K562 (cell line): ENCODE measurements at regions not wholly inside any gene's neighbourhood (a gene's known extent, or its start where the extent isn't known, plus 50 kb on each side); places are given as distances from the start of the nearest gene placed in this dataset.

Source experiments
- ATAC-seq: fragments of 200-7000 bp; cut with Tn5 transposase; 3 replicates; pipeline ENCODE4 v1.9.1; 2020; ENCODE audit warnings: moderate library complexity
- BruUV-seq: library from RNA; stranded (reverse); fragments of 400-500 nt; replicated peaks from 2 replicates; lab custom pipeline; 2021; lab: Mats Ljungman, UMichigan
- CTCF ChIA-PET: fragments of 300-600 bp; formaldehyde crosslinking; extraction: SDS; loops from one replicate; lab custom pipeline; 2021; ENCODE audit warnings: low intra/inter-chr PET ratio; lab: Yijun Ruan, JAX
- POLR2A ChIA-PET: fragments of 300-600, 350-650 bp; sonication (Branson Sonifier 250); formaldehyde crosslinking; extraction: SDS; loops from one replicate; lab custom pipeline; 2021; ENCODE audit warnings: antibody characterized with exemption, inconsistent platforms; lab: Yijun Ruan, JAX
- DNase-seq, 4 experiments: peaks; one replicate each; pipeline versions ENCODE4 v3.0.0 to v3.0.0-alpha.2; 2011 to 2018; ENCODE audit warnings: low spot score in 3 of 4, mixed read lengths in 3 of 4; ENCODE audit errors: extremely low read depth in 1 of 4
- FAIRE-seq: peaks from 2 replicates; lab custom pipeline; 2011; peaks lifted over from hg19 to GRCh38; lab: Jason Lieb, UNC
- H2AFZ ChIP-seq: 2 replicates; pipeline ENCODE4 v1.6.0; 2011; ENCODE audit warnings: low read depth, low read length, control low read depth, inconsistent platforms
- H3K27ac ChIP-seq: fragments of 200-600 bp; 3 replicates; pipeline ENCODE4 v1.8.0; 2011; ENCODE audit warnings: low read depth, mild to moderate bottlenecking, control low read depth, inconsistent platforms, low read length, moderate library complexity, mixed read lengths; ENCODE audit errors: extremely low read depth
- H3K27me3 ChIP-seq, 2 experiments: fragments of 300-600 bp in 1 of 2; 2 replicates in 1 of 2; 3 replicates in 1 of 2; pipeline versions ENCODE4 v1.6.0 to v1.8.0; 2011; ENCODE audit warnings: inconsistent platforms in 2 of 2, low read length in 2 of 2, mild to moderate bottlenecking in 1 of 2, mixed read lengths in 1 of 2, moderate library complexity in 1 of 2; ENCODE audit not compliant: control insufficient read depth in 2 of 2, insufficient read depth in 2 of 2
- H3K36me3 ChIP-seq: fragments of 300-600 bp; 3 replicates; pipeline ENCODE4 v1.8.0; 2011; ENCODE audit warnings: mild to moderate bottlenecking, low read length, inconsistent platforms; ENCODE audit not compliant: control insufficient read depth, insufficient read depth
- H3K4me1 ChIP-seq, 2 experiments: fragments of 200-600 bp in 1 of 2; replicated peaks in 1 of 2; 2 replicates in 1 of 2; 3 replicates in 1 of 2; pipeline versions ENCODE4 v1.5.1 to v1.8.0; 2011; ENCODE audit warnings: inconsistent platforms in 2 of 2, low read length in 2 of 2, mild to moderate bottlenecking in 1 of 2, mixed read lengths in 1 of 2, moderate library complexity in 1 of 2; ENCODE audit not compliant: control insufficient read depth in 2 of 2, insufficient read depth in 2 of 2
- H3K4me2 ChIP-seq: 2 replicates; pipeline ENCODE4 v1.6.1; 2011; ENCODE audit warnings: low read length, control low read depth, inconsistent platforms, mixed read lengths; ENCODE audit not compliant: insufficient read depth
- H3K4me3 ChIP-seq: fragments of 200-600 bp; sonication (generic), shearing (Covaris generic); 2 replicates; pipeline ENCODE4 v1.5.1; 2016; ENCODE audit warnings: control low read depth, inconsistent platforms
- H3K79me2 ChIP-seq: fragments of 200-600 bp; 3 replicates; pipeline ENCODE4 v1.8.0; 2011; ENCODE audit warnings: low read length, inconsistent platforms; ENCODE audit not compliant: control insufficient read depth, insufficient read depth
- H3K9ac ChIP-seq, 2 experiments: 2 replicates each; pipeline versions ENCODE4 v1.6.0 to v1.6.1; 2011; ENCODE audit warnings: low read depth in 2 of 2, low read length in 2 of 2, control low read depth in 1 of 2, inconsistent platforms in 1 of 2, mild to moderate bottlenecking in 1 of 2, mixed read lengths in 1 of 2; ENCODE audit not compliant: insufficient read depth in 1 of 2
- H3K9me1 ChIP-seq: one replicate; pipeline ENCODE4 v1.6.0; 2011; ENCODE audit warnings: inconsistent platforms, mild to moderate bottlenecking, low read length, moderate library complexity; ENCODE audit not compliant: control insufficient read depth, insufficient read depth
- H3K9me3 ChIP-seq: replicated peaks from 2 replicates; pipeline ENCODE4 v1.5.1; 2011; ENCODE audit warnings: low read depth, low read length, inconsistent platforms; ENCODE audit not compliant: control insufficient read depth, insufficient read depth
- H4K20me1 ChIP-seq: replicated peaks from 2 replicates; pipeline ENCODE4 v1.6.1; 2011; ENCODE audit warnings: low read length, inconsistent platforms, mixed read lengths; ENCODE audit not compliant: control insufficient read depth, insufficient read depth
- BDP1 ChIP-seq: IDR thresholded peaks from 3 replicates; pipeline ENCODE4 v1.6.1; 2011; ENCODE audit not compliant: insufficient read length, insufficient read depth
- HNRNPK ChIP-seq: fragments of 200-400 bp; formaldehyde crosslinking; IDR thresholded peaks from one replicate; pipeline ENCODE4 v1.6.1; 2018; ENCODE audit warnings: mild to moderate bottlenecking, low read depth, low read length; ENCODE audit not compliant: poor library complexity, severe bottlenecking
- IRF2 ChIP-seq: sonication (generic); formaldehyde crosslinking; IDR thresholded peaks from 2 replicates; pipeline ENCODE4 v1.8.1; 2022; ENCODE audit warnings: mild to moderate bottlenecking, missing genetic modification reagents
- MAFF ChIP-seq: IDR thresholded peaks from 2 replicates; pipeline ENCODE4 v1.6.1; 2012; ENCODE audit warnings: low read length, improper control_type of control experiment
- NBN ChIP-seq: fragments of 450-650 bp; IDR thresholded peaks from 2 replicates; pipeline ENCODE4 v1.6.1; 2016; ENCODE audit warnings: low read depth, mild to moderate bottlenecking
- PHF21A ChIP-seq: fragments of 450-650 bp; IDR thresholded peaks from 2 replicates; pipeline ENCODE4 v1.6.1; 2017; ENCODE audit warnings: low read depth, borderline replicate concordance
- SIX5 ChIP-seq, 2 experiments: IDR thresholded peaks; 2 replicates each; pipeline ENCODE4 v1.6.1; 2011; ENCODE audit warnings: low read length in 2 of 2, borderline replicate concordance in 1 of 2, low read depth in 1 of 2, mild to moderate bottlenecking in 1 of 2, moderate library complexity in 1 of 2; ENCODE audit not compliant: insufficient read depth in 1 of 2
- ZNF282 ChIP-seq: sonication (generic); formaldehyde crosslinking; IDR thresholded peaks from 2 replicates; pipeline ENCODE4 v1.8.1; 2023; ENCODE audit warnings: missing genetic modification reagents
- ZSCAN29 ChIP-seq: fragments of 450-650 bp; IDR thresholded peaks from 2 replicates; pipeline ENCODE4 v1.6.1; 2017
- in situ Hi-C: fragments of 300-500 bp; cut with MboI; formaldehyde crosslinking; loops from 4 replicates; pipeline ENCODE4 v1.15.0; 2018; ENCODE audit warnings: inconsistent platforms, mixed read lengths
- intact Hi-C: fragments of 100-400 bp; cut with micrococcal nuclease; formaldehyde crosslinking; loops from 2 replicates; pipeline ENCODE4 v1.14.2; 2022
- TF ChIP-seq, protein P1 (sequence below): IDR thresholded peaks from 2 replicates; pipeline ENCODE4 v1.6.1; 2016; ENCODE audit warnings: missing genetic modification characterization, missing compliant biosample characterization
- TF ChIP-seq, protein P2 (sequence below): fragments of 450-650 bp; conservative IDR thresholded peaks from 2 replicates; pipeline ENCODE4 v1.6.1; 2016; ENCODE audit warnings: missing genetic modification characterization, low read depth, mild to moderate bottlenecking, missing compliant biosample characterization, moderate library complexity

DNA sequence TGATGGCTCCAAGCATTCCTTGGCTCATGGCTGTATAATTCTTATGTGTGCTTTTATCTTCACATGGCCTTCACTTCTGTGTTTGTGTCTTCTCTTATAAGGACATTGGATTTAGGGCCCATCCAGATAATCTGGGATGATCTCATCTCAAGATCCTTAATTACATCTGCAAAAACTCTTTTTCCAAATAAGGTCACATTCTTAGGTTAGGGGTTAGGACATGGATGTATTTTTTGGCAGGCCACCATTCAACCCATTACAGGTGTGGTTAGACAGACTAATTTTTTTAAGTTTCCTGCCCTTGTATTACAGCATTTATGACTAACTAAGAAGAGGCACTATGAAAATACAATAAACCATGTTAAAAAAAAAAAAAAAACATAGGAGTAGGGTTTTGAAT lies 254.0 kb downstream of the TPBG start:
- no peak overlapping the region for H3K27ac ChIP-seq
- no peaks in the 10 kb centered on the region for H3K27me3 ChIP-seq
- H4K20me1 ChIP-seq: no peaks in the 10 kb centered on the region
- no peaks in the 10 kb centered on the region for H3K79me2 ChIP-seq
- H3K9me3 ChIP-seq: no peaks in the 10 kb centered on the region
- TF ChIP-seq BDP1 (no peak), MAFF (no peak), ZSCAN29 (no peak), IRF2 (CRISPR knock-in tag) (no peak), NBN (no peak), PHF21A (no peak), HNRNPK (no peak), ZNF282 (CRISPR knock-in tag) (no peak), SIX5 (IDR thresholded peaks at IDR 0.05; ENCODE audit: borderline replicate concordance in 1 of 2, insufficient read depth in 1 of 2, low read depth in 1 of 2, low read length in 2 of 2) (no peak)
- TF ChIP-seq, protein P1, sequence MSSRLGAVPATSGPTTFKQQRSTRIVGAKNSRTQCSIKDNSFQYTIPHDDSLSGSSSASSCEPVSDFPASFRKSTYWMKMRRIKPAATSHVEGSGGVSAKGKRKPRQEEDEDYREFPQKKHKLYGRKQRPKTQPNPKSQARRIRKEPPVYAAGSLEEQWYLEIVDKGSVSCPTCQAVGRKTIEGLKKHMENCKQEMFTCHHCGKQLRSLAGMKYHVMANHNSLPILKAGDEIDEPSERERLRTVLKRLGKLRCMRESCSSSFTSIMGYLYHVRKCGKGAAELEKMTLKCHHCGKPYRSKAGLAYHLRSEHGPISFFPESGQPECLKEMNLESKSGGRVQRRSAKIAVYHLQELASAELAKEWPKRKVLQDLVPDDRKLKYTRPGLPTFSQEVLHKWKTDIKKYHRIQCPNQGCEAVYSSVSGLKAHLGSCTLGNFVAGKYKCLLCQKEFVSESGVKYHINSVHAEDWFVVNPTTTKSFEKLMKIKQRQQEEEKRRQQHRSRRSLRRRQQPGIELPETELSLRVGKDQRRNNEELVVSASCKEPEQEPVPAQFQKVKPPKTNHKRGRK (tag): no peak
- TF ChIP-seq, protein P2, sequence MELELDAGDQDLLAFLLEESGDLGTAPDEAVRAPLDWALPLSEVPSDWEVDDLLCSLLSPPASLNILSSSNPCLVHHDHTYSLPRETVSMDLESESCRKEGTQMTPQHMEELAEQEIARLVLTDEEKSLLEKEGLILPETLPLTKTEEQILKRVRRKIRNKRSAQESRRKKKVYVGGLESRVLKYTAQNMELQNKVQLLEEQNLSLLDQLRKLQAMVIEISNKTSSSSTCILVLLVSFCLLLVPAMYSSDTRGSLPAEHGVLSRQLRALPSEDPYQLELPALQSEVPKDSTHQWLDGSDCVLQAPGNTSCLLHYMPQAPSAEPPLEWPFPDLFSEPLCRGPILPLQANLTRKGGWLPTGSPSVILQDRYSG: no peak
- no peaks in the 10 kb centered on the region for H3K9me1 ChIP-seq
- H3K4me3 ChIP-seq: no peak overlapping the region
- BruUV-seq: no TSS peak
- FAIRE-seq (no peak), ATAC-seq (no peak), DNase-seq (no peak)
- H3K4me1 ChIP-seq: no peaks in the 10 kb centered on the region
- intact Hi-C loops: no loop called here
- H3K36me3 ChIP-seq: no peaks in the 10 kb centered on the region
- CTCF ChIA-PET: no interaction called here
- in situ Hi-C loops: no loop called here
- H2AFZ ChIP-seq: no peak overlapping the region
- H3K9ac ChIP-seq: no peak overlapping the region
- H3K4me2 ChIP-seq: no peak overlapping the region
- POLR2A ChIA-PET: no interaction called here
